ENCODE measurements at regions not wholly inside any gene's neighbourhood (a gene's known extent, or its start where the extent isn't known, plus 50 kb on each side); places are given as distances from the start of the nearest gene placed in this dataset.

DNA sequence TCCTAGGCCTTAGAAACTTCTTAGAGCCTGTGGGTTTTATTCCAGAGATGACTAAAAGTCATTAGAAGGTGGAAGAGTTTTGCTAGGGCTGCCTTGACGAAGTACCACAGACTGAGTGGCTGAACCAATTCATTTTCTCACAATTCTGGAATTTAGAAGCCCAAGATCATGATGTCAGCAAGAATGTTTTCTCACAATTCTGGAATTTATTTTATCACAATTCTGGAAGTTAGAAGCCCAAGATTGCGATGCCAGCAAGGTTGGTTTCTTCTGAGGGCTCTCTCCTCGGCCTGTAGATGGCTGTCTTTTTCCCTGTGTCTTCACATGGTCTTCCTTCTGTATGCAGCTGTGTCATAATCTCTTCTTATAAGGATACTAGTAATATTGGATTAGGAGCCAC lies 672.9 kb upstream of the MARCKS start:
- Mint-ChIP-seq H3K27ac (no peak overlapping the region), H3K4me3 (no peak overlapping the region), H3K4me1 (no peaks in the 10 kb centered on the region)

DNA sequence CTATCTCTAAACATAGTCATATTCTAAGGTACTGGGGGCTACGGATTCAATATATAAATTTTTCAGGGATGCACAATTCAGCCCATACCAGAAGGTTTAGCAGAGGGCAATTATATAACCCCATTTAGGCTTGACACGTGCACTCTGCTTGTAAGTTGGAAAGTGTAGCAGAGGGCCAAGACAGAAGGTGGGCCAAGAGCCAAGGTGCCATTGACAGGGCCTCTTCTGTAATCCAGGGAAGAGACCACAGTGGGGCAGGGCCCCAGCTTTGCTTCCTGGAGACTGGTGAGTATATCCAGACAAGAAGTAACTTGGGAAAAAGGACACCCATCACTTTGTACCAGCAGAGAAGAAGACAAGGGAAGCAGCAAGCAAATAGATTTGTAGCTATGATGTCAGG lies 672.4 kb upstream of the MARCKS start:
- DNase-seq (no peak), ATAC-seq (replicated peaks in 1 of 4) (no peak)
- Mint-ChIP-seq H3K4me3 (no peak overlapping the region), H3K36me3 (no peaks in the 10 kb centered on the region), H3K4me1 (no peaks in the 10 kb centered on the region), H3K9me3 (peaks cover 0 to 9% (median 4%) of the 10 kb centered on the region in 3 donors), H3K27ac (no peak overlapping the region), H3K27me3 (no peaks in the 10 kb centered on the region)
- 83% methylated on average over 1 of the region's 2 CpGs for WGBS (ENCODE audit: insufficient coverage)
- no peaks in the 10 kb centered on the region for H3K27me3 ChIP-seq (replicated peaks in 1 of 2; ENCODE audit: control insufficient read depth in 2 of 2, extremely low read depth in 1 of 2, insufficient read depth in 2 of 2, low read length in 1 of 2)
- H3K27ac ChIP-seq (ENCODE audit: low read length): no peak overlapping the region
- H3K36me3 ChIP-seq (ENCODE audit: control insufficient read depth in 2 of 2, extremely low read depth in 1 of 2, insufficient read depth in 1 of 2, low read length in 1 of 2): no peaks in the 10 kb centered on the region
- ChIA-PET CTCF (no interaction called here), POLR2A (no interaction called here)
- H3K4me1 ChIP-seq (ENCODE audit: control insufficient read depth in 1 of 2, extremely low read depth in 1 of 2, insufficient read depth in 2 of 2, low read length in 2 of 2): no peaks in the 10 kb centered on the region
- no peak overlapping the region for H3K4me3 ChIP-seq (ENCODE audit: control insufficient read depth in 1 of 2, extremely low read depth in 1 of 2, low read length in 1 of 2)
- H3K9me3 ChIP-seq: no peaks in the 10 kb centered on the region

More for the DNA sequence above, 672.9 kb upstream of the MARCKS start:
- no peak overlapping the region for H3K27ac ChIP-seq (ENCODE audit: low read length)
- WGBS (ENCODE audit: insufficient coverage): 50% methylated on average over 1 of the region's 3 CpGs
- H3K27me3 Mint-ChIP-seq: no peaks in the 10 kb centered on the region
- no peaks in the 10 kb centered on the region for H3K36me3 ChIP-seq (ENCODE audit: control insufficient read depth in 2 of 2, extremely low read depth in 1 of 2, insufficient read depth in 1 of 2, low read length in 1 of 2)
- DNase-seq (no peak), ATAC-seq (replicated peaks in 1 of 4) (no peak)
- ChIA-PET CTCF (no interaction called here), POLR2A (no interaction called here)
- H3K9me3 Mint-ChIP-seq: peaks cover 0 to 9% (median 4%) of the 10 kb centered on the region in 3 donors
- H3K27me3 ChIP-seq (replicated peaks in 1 of 2; ENCODE audit: control insufficient read depth in 2 of 2, extremely low read depth in 1 of 2, insufficient read depth in 2 of 2, low read length in 1 of 2): no peaks in the 10 kb centered on the region
- no peaks in the 10 kb centered on the region for H3K4me1 ChIP-seq (ENCODE audit: control insufficient read depth in 1 of 2, extremely low read depth in 1 of 2, insufficient read depth in 2 of 2, low read length in 2 of 2)
- no peak overlapping the region for H3K4me3 ChIP-seq (ENCODE audit: control insufficient read depth in 1 of 2, extremely low read depth in 1 of 2, low read length in 1 of 2)
- no peaks in the 10 kb centered on the region for H3K36me3 Mint-ChIP-seq
- H3K9me3 ChIP-seq: no peaks in the 10 kb centered on the region

DNA sequence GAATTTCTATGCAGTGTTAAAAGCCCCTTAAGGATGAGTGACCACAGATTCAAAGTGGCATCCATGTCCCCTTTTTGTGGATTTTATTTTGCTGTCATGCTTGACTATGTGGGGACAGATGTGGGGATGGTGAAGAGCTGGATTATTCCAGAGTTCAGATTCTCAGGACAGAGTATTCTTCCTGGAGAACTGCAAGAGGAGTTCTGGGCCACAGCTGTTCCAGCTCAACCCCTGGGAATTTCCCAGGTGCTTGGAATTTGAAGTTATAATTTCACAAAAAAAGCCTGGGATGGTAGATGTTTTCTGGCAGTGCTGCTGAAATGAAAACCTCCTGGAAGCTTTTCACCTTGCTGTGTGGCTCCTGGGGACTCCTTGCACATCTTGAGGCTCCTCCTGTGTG lies 671.8 kb upstream of the MARCKS start:
- DNase-seq: no peak
- Histone ChIP-seq H3K9me3 (no peaks in the 10 kb centered on the region), H3K4me3 (ENCODE audit: control insufficient read depth in 1 of 2, extremely low read depth in 1 of 2, low read length in 1 of 2) (no peak overlapping the region), H3K27ac (ENCODE audit: low read length) (no peak overlapping the region), H3K4me1 (ENCODE audit: control insufficient read depth in 1 of 2, extremely low read depth in 1 of 2, insufficient read depth in 2 of 2, low read length in 2 of 2) (no peaks in the 10 kb centered on the region), H3K27me3 (replicated peaks in 1 of 2; ENCODE audit: control insufficient read depth in 2 of 2, extremely low read depth in 1 of 2, insufficient read depth in 2 of 2, low read length in 1 of 2) (no peaks in the 10 kb centered on the region), H3K36me3 (ENCODE audit: control insufficient read depth in 2 of 2, extremely low read depth in 1 of 2, insufficient read depth in 1 of 2, low read length in 1 of 2) (no peaks in the 10 kb centered on the region)
- Mint-ChIP-seq H3K27me3 (no peaks in the 10 kb centered on the region), H3K4me3 (no peak overlapping the region), H3K36me3 (no peaks in the 10 kb centered on the region), H3K4me1 (no peaks in the 10 kb centered on the region), H3K27ac (no peak overlapping the region), H3K9me3 (peaks cover 0 to 9% (median 4%) of the 10 kb centered on the region in 3 donors)
- CTCF ChIA-PET: no interaction called here
- no peak for ATAC-seq (replicated peaks in 1 of 4)
- POLR2A ChIA-PET: no interaction called here

DNA sequence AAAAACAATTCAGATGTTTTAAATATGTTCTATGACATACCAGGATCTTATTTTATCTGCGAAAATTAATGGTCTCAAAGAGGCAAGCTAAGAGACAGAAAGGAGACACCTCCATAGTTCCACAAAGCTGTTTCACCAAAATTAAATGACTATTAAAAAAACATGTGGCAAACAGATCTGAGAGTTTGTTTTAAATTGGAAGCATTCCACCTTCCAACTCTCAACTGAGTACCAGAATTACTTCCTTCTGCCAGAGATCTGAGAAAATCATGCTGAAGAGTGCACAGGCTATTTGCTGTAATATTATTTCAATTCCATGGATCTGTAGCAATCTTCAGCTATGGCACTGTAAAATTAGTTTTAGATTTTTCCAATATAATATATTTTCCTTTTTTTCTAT lies 669.5 kb upstream of the MARCKS start:
- Mint-ChIP-seq H3K36me3 (no peaks in the 10 kb centered on the region), H3K4me3 (no peak overlapping the region), H3K27me3 (no peaks in the 10 kb centered on the region), H3K27ac (no peak overlapping the region), H3K4me1 (no peaks in the 10 kb centered on the region), H3K9me3 (peaks cover 0 to 9% (median 4%) of the 10 kb centered on the region in 3 donors)
- CTCF ChIA-PET: no interaction called here
- ATAC-seq (replicated peaks in 1 of 4) (no peak), DNase-seq (no peak)
- Histone ChIP-seq H3K9me3 (no peaks in the 10 kb centered on the region), H3K36me3 (ENCODE audit: control insufficient read depth in 2 of 2, extremely low read depth in 1 of 2, insufficient read depth in 1 of 2, low read length in 1 of 2) (no peaks in the 10 kb centered on the region), H3K4me3 (ENCODE audit: control insufficient read depth in 1 of 2, extremely low read depth in 1 of 2, low read length in 1 of 2) (no peak overlapping the region), H3K27me3 (replicated peaks in 1 of 2; ENCODE audit: control insufficient read depth in 2 of 2, extremely low read depth in 1 of 2, insufficient read depth in 2 of 2, low read length in 1 of 2) (no peaks in the 10 kb centered on the region), H3K27ac (ENCODE audit: low read length) (no peak overlapping the region), H3K4me1 (ENCODE audit: control insufficient read depth in 1 of 2, extremely low read depth in 1 of 2, insufficient read depth in 2 of 2, low read length in 2 of 2) (no peaks in the 10 kb centered on the region)
- whole genome bisulfite sequencing (ENCODE audit: insufficient coverage): no CpG with 5 or more reads among the region's 1 CpG
- POLR2A ChIA-PET: no interaction called here

DNA sequence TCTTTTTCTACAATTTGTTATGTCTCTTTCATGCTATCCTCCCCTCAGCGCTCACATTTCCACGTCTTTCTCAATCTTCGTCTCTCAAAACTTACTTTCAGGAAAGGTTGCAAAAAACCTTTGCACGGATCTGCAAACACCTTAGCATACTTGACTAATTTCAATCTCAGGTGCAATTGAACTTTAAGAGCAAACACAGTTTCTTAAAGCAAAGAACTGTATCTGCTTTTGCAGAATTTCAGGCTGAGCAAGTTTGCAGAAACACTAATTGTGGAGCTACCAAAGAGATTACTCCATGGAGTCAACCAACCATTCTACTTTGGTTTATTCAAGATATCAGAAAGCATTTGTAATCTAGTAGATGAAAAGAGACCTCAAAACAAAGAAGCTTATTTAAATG lies 668.2 kb upstream of the MARCKS start:
- no peak for DNase-seq
- Histone ChIP-seq H3K4me1 (ENCODE audit: control insufficient read depth in 1 of 2, extremely low read depth in 1 of 2, insufficient read depth in 2 of 2, low read length in 2 of 2) (no peaks in the 10 kb centered on the region), H3K27ac (ENCODE audit: low read length) (no peak overlapping the region), H3K9me3 (no peaks in the 10 kb centered on the region), H3K27me3 (replicated peaks in 1 of 2; ENCODE audit: control insufficient read depth in 2 of 2, extremely low read depth in 1 of 2, insufficient read depth in 2 of 2, low read length in 1 of 2) (no peaks in the 10 kb centered on the region), H3K4me3 (ENCODE audit: control insufficient read depth in 1 of 2, extremely low read depth in 1 of 2, low read length in 1 of 2) (no peak overlapping the region), H3K36me3 (ENCODE audit: control insufficient read depth in 2 of 2, extremely low read depth in 1 of 2, insufficient read depth in 1 of 2, low read length in 1 of 2) (no peaks in the 10 kb centered on the region)
- WGBS (ENCODE audit: insufficient coverage): 94% methylated on average over 3 of the region's 4 CpGs
- ATAC-seq (replicated peaks in 1 of 4): no peak
- Mint-ChIP-seq H3K9me3 (peaks cover 5 to 9% (median 8%) of the 10 kb centered on the region in 3 donors), H3K36me3 (no peaks in the 10 kb centered on the region), H3K27ac (no peak overlapping the region), H3K4me1 (no peaks in the 10 kb centered on the region), H3K4me3 (no peak overlapping the region), H3K27me3 (no peaks in the 10 kb centered on the region)
- ChIA-PET CTCF (no interaction called here), POLR2A (no interaction called here)

DNA sequence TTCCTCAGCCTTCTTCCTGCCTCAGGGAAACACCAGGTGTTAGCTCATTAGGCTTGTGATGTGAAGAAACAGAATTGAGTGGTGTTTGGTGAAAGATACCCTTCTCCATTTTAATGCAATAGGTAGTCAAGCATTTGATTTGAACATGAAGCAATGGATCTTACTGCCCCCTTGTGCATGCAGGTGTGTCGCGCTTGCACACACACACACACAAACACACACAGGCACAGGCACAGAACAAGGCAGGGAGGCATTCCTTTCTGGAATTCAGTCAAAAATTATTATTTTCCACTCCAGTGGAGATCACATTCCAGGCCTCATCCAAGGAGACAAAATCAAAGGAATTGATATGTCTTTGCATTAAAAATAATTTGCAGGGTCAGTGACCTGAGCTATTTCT lies 667.0 kb upstream of the MARCKS start:
- POLR2A ChIA-PET: no interaction called here
- H3K4me3 ChIP-seq (ENCODE audit: control insufficient read depth in 1 of 2, extremely low read depth in 1 of 2, low read length in 1 of 2): no peak overlapping the region
- Mint-ChIP-seq H3K27ac (no peak overlapping the region), H3K36me3 (no peaks in the 10 kb centered on the region), H3K4me1 (no peaks in the 10 kb centered on the region), H3K4me3 (no peak overlapping the region), H3K27me3 (no peaks in the 10 kb centered on the region), H3K9me3 (peaks cover 5 to 9% (median 8%) of the 10 kb centered on the region in 3 donors)
- no peaks in the 10 kb centered on the region for H3K27me3 ChIP-seq (replicated peaks in 1 of 2; ENCODE audit: control insufficient read depth in 2 of 2, extremely low read depth in 1 of 2, insufficient read depth in 2 of 2, low read length in 1 of 2)
- H3K27ac ChIP-seq (ENCODE audit: low read length): no peak overlapping the region
- H3K4me1 ChIP-seq (ENCODE audit: control insufficient read depth in 1 of 2, extremely low read depth in 1 of 2, insufficient read depth in 2 of 2, low read length in 2 of 2): no peaks in the 10 kb centered on the region
- H3K36me3 ChIP-seq (ENCODE audit: control insufficient read depth in 2 of 2, extremely low read depth in 1 of 2, insufficient read depth in 1 of 2, low read length in 1 of 2): no peaks in the 10 kb centered on the region
- 71% methylated on average over 2 of the region's 2 CpGs for WGBS (ENCODE audit: insufficient coverage)
- no peak for DNase-seq
- no peak for ATAC-seq (replicated peaks in 1 of 4)
- CTCF ChIA-PET: no interaction called here
- H3K9me3 ChIP-seq: no peaks in the 10 kb centered on the region

DNA sequence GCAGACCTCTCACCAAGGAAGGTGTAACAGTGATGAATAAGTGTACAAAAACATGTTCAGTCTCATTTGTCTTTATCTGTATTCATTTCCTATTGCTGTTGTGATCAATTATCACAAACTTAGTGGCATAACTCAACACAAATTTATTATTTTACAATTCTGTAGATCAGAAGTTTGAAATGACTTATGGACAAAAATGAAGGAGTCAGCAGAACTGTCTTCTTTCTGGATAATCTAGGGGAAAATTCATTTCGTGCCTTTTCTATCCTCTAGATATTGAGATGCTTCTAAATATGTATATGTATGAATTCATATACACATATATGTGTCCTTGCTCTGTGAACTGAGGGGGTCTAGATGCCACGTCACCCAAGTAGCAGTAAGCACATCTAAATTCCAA lies 663.1 kb upstream of the MARCKS start:
- Mint-ChIP-seq H3K4me3 (no peak overlapping the region), H3K27ac (no peak overlapping the region), H3K27me3 (no peaks in the 10 kb centered on the region), H3K4me1 (no peaks in the 10 kb centered on the region), H3K36me3 (no peaks in the 10 kb centered on the region), H3K9me3 (peaks cover 5 to 7% (median 7%) of the 10 kb centered on the region in 3 donors)
- H3K4me1 ChIP-seq (ENCODE audit: control insufficient read depth in 1 of 2, extremely low read depth in 1 of 2, insufficient read depth in 2 of 2, low read length in 2 of 2): no peaks in the 10 kb centered on the region
- DNase-seq (no peak), ATAC-seq (replicated peaks in 1 of 4) (no peak)
- no peaks in the 10 kb centered on the region for H3K27me3 ChIP-seq (replicated peaks in 1 of 2; ENCODE audit: control insufficient read depth in 2 of 2, extremely low read depth in 1 of 2, insufficient read depth in 2 of 2, low read length in 1 of 2)
- WGBS (ENCODE audit: insufficient coverage): no CpG with 5 or more reads among the region's 2 CpGs
- no peak overlapping the region for H3K4me3 ChIP-seq (ENCODE audit: control insufficient read depth in 1 of 2, extremely low read depth in 1 of 2, low read length in 1 of 2)
- H3K9me3 ChIP-seq: no peaks in the 10 kb centered on the region
- POLR2A ChIA-PET: no interaction called here
- no peak overlapping the region for H3K27ac ChIP-seq (ENCODE audit: low read length)
- H3K36me3 ChIP-seq (ENCODE audit: control insufficient read depth in 2 of 2, extremely low read depth in 1 of 2, insufficient read depth in 1 of 2, low read length in 1 of 2): no peaks in the 10 kb centered on the region
- CTCF ChIA-PET: no interaction called here
